Neural progenitor cell (in vitro differentiated cells): ENCODE measurements at regions not wholly inside any gene's neighbourhood (a gene's known extent, or its start where the extent isn't known, plus 50 kb on each side); places are given as distances from the start of the nearest gene placed in this dataset.

ENCODE experiments used
- EZH2 ChIP-seq: fragments of 200-600 bp; sonication (generic); IDR thresholded peaks from 2 replicates; pipeline ENCODE4 v1.6.1; 2017; ENCODE audit warnings: antibody characterized with exemption, mild to moderate bottlenecking, moderate library complexity
- EZH2phosphoT487 ChIP-seq: fragments of 200-600 bp; sonication (generic); IDR thresholded peaks from 2 replicates; pipeline ENCODE4 v1.6.1; 2017; ENCODE audit warnings: antibody characterized with exemption
- TF ChIP-seq, protein P1 (sequence below): fragments of 200-600 bp; sonication (generic); IDR thresholded peaks from 2 replicates; pipeline ENCODE4 v1.5.1; 2017; ENCODE audit warnings: antibody characterized with exemption, mild to moderate bottlenecking

DNA sequence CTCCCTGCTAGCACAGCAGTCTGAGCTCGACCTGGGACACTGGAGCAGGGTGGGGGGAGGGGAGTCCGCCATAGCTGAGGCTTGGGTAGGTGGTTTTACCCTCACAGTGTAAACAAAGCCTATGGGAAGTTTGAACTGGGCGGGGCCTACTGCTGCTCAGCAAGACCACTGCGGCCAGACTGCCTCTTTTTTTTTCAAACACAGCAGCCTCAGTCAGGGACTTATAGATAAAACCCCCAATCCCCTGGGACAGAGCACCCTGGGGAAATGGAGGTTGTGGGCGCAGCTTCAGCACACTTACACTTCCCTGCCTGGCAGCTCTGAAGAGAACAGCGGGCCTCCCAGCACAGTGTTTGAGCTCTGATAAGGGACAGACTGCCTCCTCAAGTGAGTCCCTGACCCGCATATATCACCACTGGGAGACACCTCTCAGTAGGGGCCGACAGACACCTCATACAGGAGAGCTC, 151.1 kb upstream of the APC start:
- TF ChIP-seq, protein P1, sequence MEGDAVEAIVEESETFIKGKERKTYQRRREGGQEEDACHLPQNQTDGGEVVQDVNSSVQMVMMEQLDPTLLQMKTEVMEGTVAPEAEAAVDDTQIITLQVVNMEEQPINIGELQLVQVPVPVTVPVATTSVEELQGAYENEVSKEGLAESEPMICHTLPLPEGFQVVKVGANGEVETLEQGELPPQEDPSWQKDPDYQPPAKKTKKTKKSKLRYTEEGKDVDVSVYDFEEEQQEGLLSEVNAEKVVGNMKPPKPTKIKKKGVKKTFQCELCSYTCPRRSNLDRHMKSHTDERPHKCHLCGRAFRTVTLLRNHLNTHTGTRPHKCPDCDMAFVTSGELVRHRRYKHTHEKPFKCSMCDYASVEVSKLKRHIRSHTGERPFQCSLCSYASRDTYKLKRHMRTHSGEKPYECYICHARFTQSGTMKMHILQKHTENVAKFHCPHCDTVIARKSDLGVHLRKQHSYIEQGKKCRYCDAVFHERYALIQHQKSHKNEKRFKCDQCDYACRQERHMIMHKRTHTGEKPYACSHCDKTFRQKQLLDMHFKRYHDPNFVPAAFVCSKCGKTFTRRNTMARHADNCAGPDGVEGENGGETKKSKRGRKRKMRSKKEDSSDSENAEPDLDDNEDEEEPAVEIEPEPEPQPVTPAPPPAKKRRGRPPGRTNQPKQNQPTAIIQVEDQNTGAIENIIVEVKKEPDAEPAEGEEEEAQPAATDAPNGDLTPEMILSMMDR: no peak
- TF ChIP-seq EZH2 (no peak), EZH2phosphoT487 (no peak)
